MCF 10A (cell line): ENCODE measurements at regions not wholly inside any gene's neighbourhood (a gene's known extent, or its start where the extent isn't known, plus 50 kb on each side); places are given as distances from the start of the nearest gene placed in this dataset.

Experiments used
- BruUV-seq: library from RNA; stranded (reverse); fragments of 400-500 nt; replicated peaks from 2 replicates; lab custom pipeline; 2021; lab: Mats Ljungman, UMichigan
- CTCF ChIA-PET: fragments of 300-600 bp; sonication (Branson Sonifier 250); formaldehyde crosslinking; extraction: SDS; loops from one replicate; lab custom pipeline; 2021; ENCODE audit warnings: antibody characterized with exemption, inconsistent platforms; lab: Yijun Ruan, JAX
- POLR2A ChIA-PET: fragments of 300-600, 350-650 bp; sonication (Branson Sonifier 250); formaldehyde crosslinking; extraction: SDS; loops from one replicate; lab custom pipeline; 2020; ENCODE audit warnings: antibody characterized with exemption, inconsistent platforms; lab: Yijun Ruan, JAX
- DNase-seq: peaks from one replicate; pipeline ENCODE4 v3.0.0-alpha.2; 2018; ENCODE audit not compliant: unreplicated experiment
- H3K27ac Mint-ChIP-seq: one replicate; pipeline ENCODE4 v1.8.0; 2022; ENCODE audit warnings: mild to moderate bottlenecking, low read depth, mixed read lengths; ENCODE audit not compliant: unreplicated experiment
- H3K27me3 Mint-ChIP-seq: one replicate; pipeline ENCODE4 v1.8.0; 2022; ENCODE audit warnings: mixed read lengths; ENCODE audit not compliant: insufficient read depth, unreplicated experiment
- H3K36me3 Mint-ChIP-seq: one replicate; pipeline ENCODE4 v1.8.0; 2022; ENCODE audit warnings: mild to moderate bottlenecking, moderate library complexity, mixed read lengths; ENCODE audit not compliant: insufficient read depth, unreplicated experiment
- H3K4me1 Mint-ChIP-seq: one replicate; pipeline ENCODE4 v1.8.0; 2022; ENCODE audit warnings: mixed read lengths; ENCODE audit not compliant: insufficient read depth, unreplicated experiment
- H3K4me3 Mint-ChIP-seq: one replicate; pipeline ENCODE4 v1.8.0; 2022; ENCODE audit warnings: mild to moderate bottlenecking, moderate library complexity, mixed read lengths; ENCODE audit not compliant: unreplicated experiment
- H3K9me3 Mint-ChIP-seq: one replicate; pipeline ENCODE4 v1.8.0; 2022; ENCODE audit warnings: mixed read lengths; ENCODE audit not compliant: unreplicated experiment
- CTCF ChIP-seq: fragments of 200-600 bp; IDR thresholded peaks from one replicate; pipeline ENCODE4 v1.8.0; 2022; ENCODE audit warnings: antibody characterized with exemption, mild to moderate bottlenecking; ENCODE audit not compliant: unreplicated experiment
- intact Hi-C: fragments of 100-400 bp; cut with micrococcal nuclease; formaldehyde crosslinking; loops from 2 replicates; pipeline ENCODE4 v1.14.1; 2022

DNA sequence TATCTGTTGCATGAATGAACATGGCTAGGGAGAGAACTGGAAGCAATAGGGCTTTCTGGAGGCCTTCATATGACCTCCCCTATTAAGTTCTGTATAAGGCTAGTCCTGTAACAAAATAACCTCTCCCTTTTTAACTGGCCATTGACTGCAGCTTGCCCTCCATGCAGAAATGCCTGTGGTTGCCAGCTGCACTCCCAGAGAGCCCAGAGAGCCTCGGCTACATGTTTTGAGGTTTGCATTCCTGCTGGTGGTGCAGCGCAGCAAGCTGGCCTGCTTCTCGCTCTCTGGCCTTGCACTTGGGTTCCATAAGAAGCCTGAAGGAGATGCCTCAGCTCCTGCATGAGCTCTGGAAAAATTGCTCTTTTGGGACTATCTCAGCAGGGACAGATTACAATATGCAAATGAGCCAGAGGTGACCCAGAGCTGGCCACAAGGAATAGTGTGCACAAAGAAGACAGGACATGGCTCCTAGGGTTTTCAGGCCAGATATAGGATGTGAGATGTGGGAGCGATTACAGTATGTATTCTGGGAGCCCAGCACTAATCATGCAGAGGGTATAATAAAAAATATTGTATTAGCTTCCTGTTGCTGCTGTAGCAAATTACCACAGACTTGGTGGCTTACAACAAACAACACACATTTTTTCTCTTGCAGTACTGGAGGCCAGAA lies 186.7 kb downstream of the INSIG2 start:
- no peaks in the 10 kb centered on the region for H3K36me3 Mint-ChIP-seq
- BruUV-seq = no TSS peak
- no peaks in the 10 kb centered on the region for H3K27me3 Mint-ChIP-seq

DNA sequence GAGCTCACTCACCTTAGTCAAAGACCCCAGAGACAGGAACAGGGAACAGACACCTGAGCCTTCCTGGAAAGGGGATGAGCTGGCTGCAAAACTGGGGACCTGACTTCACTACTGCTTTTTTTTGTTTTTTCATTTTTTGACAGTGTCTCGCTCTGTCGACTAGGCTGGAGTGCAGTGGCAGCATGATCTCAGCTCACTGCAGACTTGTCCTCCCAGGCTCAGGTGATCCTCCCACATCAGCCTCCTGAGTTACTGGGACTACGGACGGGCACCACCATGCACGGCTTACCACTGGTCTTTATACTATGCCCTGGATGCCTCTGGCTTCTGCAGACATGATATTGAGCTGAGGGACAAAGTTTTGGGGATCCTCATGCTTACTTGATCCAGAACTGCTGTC lies 184.1 kb downstream of the INSIG2 start:
- no peak for DNase-seq
- ChIA-PET CTCF (interaction anchor here (0.6 to 1.3 kb wide), 4 partner anchors 11 to 226 kb away, joined by 3 to 4 read pairs (median 4); no protein-coding TSS in a partner anchor), POLR2A (no interaction called here)
- Mint-ChIP-seq H3K27ac (no peak overlapping the region), H3K4me3 (no peak overlapping the region), H3K4me1 (peaks cover 10% of the 10 kb centered on the region), H3K36me3 (no peaks in the 10 kb centered on the region), H3K27me3 (no peaks in the 10 kb centered on the region), H3K9me3 (no peaks in the 10 kb centered on the region)
- intact Hi-C loops = no loop called here
- no TSS peak for BruUV-seq
- TF ChIP-seq CTCF = no peak

More for the DNA sequence above, 186.7 kb downstream of the INSIG2 start:
- Mint-ChIP-seq H3K27ac (no peak overlapping the region), H3K4me1 (no peaks in the 10 kb centered on the region), H3K4me3 (no peak overlapping the region), H3K9me3 (no peaks in the 10 kb centered on the region)
- ChIA-PET CTCF (interaction anchor here (0.6 kb wide), 1 partner anchor 583 kb away, joined by 3 read pairs; no protein-coding TSS in a partner anchor), POLR2A (no interaction called here)
- DNase-seq = no peak
- TF ChIP-seq CTCF = no peak
- intact Hi-C loops = no loop called here

GRCh38 chr2:118269408-118270051 lies 181.3 kb downstream of the INSIG2 start:
- BruUV-seq = no TSS peak

More at GRCh38 chr2:118269408-118270051, 181.3 kb downstream of the INSIG2 start:
- Mint-ChIP-seq H3K27ac (no peak overlapping the region), H3K27me3 (no peaks in the 10 kb centered on the region), H3K9me3 (no peaks in the 10 kb centered on the region), H3K4me1 (peaks cover 17% of the 10 kb centered on the region), H3K4me3 (no peak overlapping the region), H3K36me3 (no peaks in the 10 kb centered on the region)
- TF ChIP-seq CTCF = peak; percentile 23
- ChIA-PET CTCF (interaction anchor here (1.6 kb wide), 1 partner anchor 48 kb away, joined by 12 read pairs; no protein-coding TSS in a partner anchor), POLR2A (no interaction called here)
- intact Hi-C loops = loop anchor here (2.0 kb wide), 1 partner anchor 47 kb away; no protein-coding TSS in a partner anchor
- peak; percentile 55 for DNase-seq
